Stomach (tissue), 4 donors: ENCODE measurements at regions not wholly inside any gene's neighbourhood (a gene's known extent, or its start where the extent isn't known, plus 50 kb on each side); places are given as distances from the start of the nearest gene placed in this dataset.

Experiments used
- CTCF ChIP-seq, 7 experiments: fragments of 450-650 bp in 4 of 7; fragments of 200-600 bp in 3 of 7; sonication (generic) in 3 of 7; IDR thresholded peaks; one replicate each; pipeline ENCODE4 v1.5.1; 2016 to 2019; ENCODE audit warnings: antibody characterized with exemption in 7 of 7, control low read depth in 2 of 7, mild to moderate bottlenecking in 1 of 7
- POLR2A ChIP-seq, 4 donors: fragments of 450-650 bp; IDR thresholded peaks; one replicate each; pipeline ENCODE4 v1.6.1; 2016; ENCODE audit warnings: antibody characterized with exemption in 4 of 4, control low read depth in 2 of 4, mild to moderate bottlenecking in 1 of 4, moderate library complexity in 1 of 4
- POLR2AphosphoS5 ChIP-seq, 3 donors: sonication (generic); formaldehyde crosslinking; IDR thresholded peaks; one replicate each; pipeline ENCODE4 v1.6.1; 2016; ENCODE audit warnings: antibody characterized with exemption in 3 of 3

GRCh38 chr6:27091661-27092315, 155.7 kb upstream of the PRSS16 start:
- TF ChIP-seq CTCF (IDR thresholded peaks at IDR 0.05) (no peak), POLR2A (IDR thresholded peaks at IDR 0.05) (no peak), POLR2AphosphoS5 (IDR thresholded peaks at IDR 0.05) (no peak)
